Right ventricle myocardium inferior (tissue), 1 donor: ENCODE measurements at regions not wholly inside any gene's neighbourhood (a gene's known extent, or its start where the extent isn't known, plus 50 kb on each side); places are given as distances from the start of the nearest gene placed in this dataset.

Experiments used
- ATAC-seq: fragments of 200-7000 bp; cut with Tn5 transposase; one replicate; pipeline ENCODE4 v1.9.1; 2020; ENCODE audit warnings: mild to moderate bottlenecking, moderate library complexity
- DNase-seq: peaks from one replicate; pipeline ENCODE4 v3.0.0; 2021; ENCODE audit errors: missing footprints
- intact Hi-C: fragments of 100-400 bp; cut with DNase I; formaldehyde crosslinking; loops from one replicate; pipeline ENCODE4 v1.11.0; 2022
- donor health status: DM: no; HTN: yes; CAD: no; lungs with severe emphysema.

DNA sequence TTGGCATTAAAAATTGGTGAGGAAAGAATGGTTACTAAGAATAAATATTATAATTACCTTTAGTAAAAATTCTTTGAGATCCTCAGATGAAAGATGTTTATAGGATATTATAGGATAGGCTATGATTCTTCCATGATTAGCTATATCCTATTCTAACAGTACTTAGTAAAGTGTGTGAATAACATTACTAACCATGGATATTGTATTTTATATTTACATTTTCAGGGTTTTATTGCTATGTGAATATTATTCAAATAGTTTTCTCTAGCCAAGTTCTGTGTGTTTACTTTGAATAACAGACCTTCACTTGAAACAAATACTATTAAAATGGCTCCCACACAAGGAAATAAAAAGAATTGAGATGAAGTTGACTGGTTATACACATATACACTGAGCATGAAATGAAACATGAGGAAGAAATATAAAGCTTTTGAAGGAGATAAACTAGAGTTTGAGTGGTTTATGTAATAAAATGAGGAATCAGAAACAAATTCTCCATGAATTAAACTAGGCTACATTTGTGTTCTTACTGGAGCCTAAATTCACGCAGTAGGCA, 479.4 kb upstream of the PKN2 start:
- intact Hi-C loops = no loop called here
- no peak for ATAC-seq
- DNase-seq = no peak

DNA sequence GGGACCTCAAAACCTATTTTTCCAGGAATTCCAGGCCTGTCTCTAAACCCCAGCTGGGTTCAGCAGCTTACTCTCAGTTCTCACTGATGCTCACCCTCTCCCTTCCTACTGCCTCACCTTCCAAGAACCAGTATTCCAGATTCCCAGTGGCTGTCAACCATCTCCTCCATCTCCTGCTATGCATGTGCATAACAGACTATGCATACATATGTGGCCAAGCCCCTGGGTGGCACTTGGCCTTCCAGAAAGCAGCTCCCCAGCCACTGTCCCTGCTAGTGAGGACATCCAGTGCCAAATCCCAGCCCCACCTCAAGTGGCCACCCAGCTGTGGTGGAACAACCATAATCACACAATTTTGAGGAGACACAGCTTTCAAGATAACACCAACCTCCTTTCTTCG, 475.7 kb upstream of the PKN2 start:
- intact Hi-C loops = no loop called here
- DNase-seq (no peak), ATAC-seq (no peak)

DNA sequence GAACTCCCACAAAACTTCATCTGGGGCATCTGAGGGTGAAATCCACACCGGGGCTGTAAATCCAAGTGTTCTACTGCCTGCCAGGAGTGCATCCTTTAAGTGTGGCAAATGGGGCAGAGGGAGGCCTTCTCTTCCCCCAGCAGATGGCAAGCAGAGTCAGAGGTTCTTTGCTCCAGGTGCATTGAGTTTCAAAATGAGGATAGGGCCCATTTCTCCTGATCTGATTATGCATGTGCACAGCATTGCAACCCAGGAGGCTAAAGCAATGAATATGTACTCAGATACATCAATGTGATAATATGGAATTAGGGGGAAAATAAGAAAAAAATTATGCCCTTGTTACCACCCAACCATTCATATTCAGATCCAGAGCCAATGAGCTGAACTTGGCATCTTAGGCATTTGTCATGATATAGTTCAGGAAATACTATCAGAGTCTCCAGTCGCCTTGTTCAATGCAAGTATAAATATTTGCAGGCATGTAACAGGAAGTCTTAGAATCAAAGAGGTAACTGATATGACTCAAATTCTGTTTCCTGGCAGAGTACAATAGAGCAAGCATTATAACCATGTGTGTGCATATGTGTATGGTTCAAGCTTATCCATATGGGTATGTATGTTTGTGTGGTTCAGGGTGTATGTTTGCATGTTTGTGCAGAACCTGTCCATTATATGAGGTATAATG, 473.8 kb upstream of the PKN2 start:
- intact Hi-C loops = no loop called here
- no peak for ATAC-seq
- no peak for DNase-seq

DNA sequence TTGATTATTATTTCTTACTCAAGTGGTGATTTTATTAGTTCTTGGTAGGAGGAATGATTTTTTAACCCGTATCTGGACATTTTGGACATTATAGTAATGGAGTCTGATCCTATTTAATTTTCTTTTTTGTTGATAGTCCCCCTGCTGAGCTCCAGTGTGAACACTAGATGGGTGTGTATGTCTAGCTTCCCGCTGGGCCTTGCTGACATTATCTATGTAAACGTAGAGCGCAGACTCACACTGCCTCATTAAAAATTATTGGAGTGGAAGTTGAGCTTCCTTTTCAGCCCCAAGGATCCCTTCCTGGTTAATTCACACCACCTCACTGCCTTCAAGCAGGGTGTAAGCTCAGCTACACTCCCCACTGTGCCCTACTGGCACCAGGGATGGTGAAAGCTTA, 467.6 kb upstream of the PKN2 start:
- no peak for ATAC-seq
- no peak for DNase-seq
- intact Hi-C loops = no loop called here

DNA sequence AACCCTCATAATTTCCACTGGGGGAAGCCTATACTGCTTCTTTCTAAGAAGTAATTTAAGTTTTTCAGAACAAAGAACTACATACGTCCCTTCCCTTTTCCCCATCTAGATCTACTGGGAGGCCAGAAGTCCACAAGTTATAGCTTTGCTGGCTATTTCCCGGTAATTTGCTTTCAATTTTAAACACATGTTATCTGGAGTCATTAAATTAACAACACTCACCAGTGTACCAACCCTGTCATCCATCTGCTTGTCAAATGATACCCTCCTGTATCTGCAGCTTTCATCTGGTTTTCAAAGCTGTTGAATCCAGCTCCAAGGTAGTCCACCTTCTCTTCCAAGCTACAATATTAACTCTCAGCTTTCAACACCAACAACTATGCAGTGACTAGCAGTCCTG, 466.7 kb upstream of the PKN2 start:
- no peak for DNase-seq
- no peak for ATAC-seq
- intact Hi-C loops = no loop called here

- no peak for ATAC-seq
- DNase-seq = no peak
- intact Hi-C loops = no loop called here
Observed at GRCh38 chr1:88219521-88219920, 464.6 kb upstream of the PKN2 start.

DNA sequence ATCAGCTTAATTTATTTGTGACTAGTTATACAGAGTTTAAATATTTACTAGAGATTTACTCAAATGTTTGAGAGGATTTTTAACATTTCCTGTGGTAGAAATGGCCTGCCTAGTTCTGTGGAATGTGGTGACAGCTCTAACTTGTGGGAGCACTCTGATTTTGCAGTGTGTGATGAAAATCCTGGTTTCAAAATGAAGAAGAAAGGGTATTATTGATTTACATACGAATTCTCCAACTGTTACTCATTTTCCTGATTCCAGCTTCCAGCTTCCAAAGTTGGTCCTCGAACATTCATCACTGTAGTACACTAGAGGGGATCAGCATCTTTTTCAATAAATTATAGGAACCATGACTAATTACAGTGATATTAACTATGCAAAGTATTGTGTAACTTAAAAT, 462.7 kb upstream of the PKN2 start:
- no peak for DNase-seq
- no peak for ATAC-seq
- intact Hi-C loops = no loop called here

DNA sequence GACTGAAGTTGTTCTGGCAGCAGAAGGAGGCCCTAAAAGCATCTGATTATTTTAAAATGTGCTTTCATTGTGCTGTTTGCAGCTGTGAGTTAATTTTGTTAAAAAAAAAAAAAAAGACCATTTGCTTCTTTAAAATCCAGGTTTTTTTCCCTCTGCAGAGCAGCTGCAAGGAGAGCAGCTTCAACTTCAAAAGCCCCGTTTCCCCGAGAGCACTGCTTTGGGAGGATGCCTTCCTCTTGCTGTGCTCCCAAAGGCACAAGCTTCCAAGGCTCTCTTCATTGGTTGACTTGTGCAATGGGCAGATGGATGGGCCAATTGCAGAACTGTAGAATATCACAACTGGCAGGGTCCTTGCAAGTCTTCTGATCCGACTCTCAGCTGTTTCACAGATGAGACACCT, 459.2 kb upstream of the PKN2 start:
- intact Hi-C loops = no loop called here

DNA sequence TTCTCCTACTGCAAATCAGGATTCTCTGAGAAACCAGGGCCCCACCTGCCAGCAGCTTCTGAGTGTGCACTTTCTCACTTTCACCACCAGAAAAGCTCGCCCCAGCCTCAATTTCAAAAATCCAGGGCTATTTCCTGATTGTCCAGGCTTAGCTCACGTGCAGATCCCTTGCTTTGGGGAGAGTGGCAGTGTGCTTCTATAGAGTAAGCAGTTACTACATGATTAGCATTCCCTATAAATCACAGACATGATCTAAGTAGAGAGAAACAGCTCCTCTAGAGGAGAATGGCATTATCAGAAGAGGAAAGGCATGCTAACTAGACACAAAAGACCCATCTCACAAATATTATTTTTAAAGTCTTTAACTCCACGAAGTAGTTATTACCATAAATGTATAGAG, 456.0 kb upstream of the PKN2 start:
- ATAC-seq (no peak), DNase-seq (no peak)
- intact Hi-C loops = no loop called here

More for the DNA sequence above, 459.2 kb upstream of the PKN2 start:
- ATAC-seq = no peak
- no peak for DNase-seq

DNA sequence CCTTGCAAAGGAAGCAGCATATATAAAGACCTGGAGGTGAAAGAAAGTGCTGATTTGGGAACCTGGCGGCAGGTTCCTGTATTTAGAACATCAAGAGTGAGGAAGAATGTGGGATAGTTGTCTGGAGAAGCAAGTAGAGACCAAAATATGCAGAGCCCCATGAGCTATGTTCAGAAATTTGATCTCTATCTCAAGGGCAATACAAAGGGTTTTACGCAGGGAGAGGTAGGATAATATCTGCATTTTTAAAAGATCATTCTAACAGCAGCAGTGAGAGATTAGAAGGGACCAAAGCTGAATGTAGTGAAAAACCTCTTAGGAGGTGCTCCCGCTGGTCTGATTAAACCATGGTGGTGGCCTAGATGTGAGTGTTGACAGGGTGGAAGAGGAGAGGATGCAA, 453.9 kb upstream of the PKN2 start:
- DNase-seq (no peak), ATAC-seq (no peak)
- intact Hi-C loops = no loop called here

DNA sequence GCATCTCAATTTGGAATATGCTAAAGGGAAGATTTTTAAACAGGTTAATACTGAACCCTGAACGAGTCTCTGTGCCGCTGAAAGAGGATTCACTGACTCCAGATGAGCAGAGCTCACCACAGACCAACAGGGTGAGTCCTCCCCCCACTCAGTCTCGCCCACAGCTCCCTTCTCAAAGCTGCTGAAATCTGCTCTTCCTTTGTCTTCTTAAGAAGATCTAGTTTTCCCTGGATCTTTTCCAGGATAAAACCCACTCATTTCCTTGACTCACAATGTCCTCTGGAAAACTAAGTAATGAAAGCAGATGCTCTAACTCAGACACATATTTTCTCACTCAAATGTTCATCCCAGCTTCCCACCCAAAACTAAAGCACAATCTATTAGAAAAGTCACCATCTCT, 447.0 kb upstream of the PKN2 start:
- DNase-seq (no peak), ATAC-seq (no peak)
- intact Hi-C loops = no loop called here

DNA sequence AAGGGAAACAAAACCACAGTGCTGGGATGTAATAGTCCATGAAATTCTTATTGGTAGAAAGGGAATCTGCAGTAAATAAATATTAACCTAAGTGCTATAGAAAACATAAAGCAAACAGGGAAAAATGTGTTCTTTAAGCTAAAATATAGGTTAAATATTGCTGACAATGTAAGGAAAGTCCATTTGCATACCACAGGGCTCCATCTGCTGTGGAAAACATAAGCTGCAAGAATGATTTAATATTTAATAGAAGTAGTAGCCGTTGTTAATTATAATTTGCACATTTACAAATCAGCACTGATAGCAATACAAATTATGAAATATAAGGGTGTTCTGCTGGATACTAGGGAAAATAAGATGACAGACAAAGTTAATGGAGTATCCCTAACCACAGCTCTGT, 444.9 kb upstream of the PKN2 start:
- ATAC-seq (no peak), DNase-seq (no peak)
- intact Hi-C loops = no loop called here

DNA sequence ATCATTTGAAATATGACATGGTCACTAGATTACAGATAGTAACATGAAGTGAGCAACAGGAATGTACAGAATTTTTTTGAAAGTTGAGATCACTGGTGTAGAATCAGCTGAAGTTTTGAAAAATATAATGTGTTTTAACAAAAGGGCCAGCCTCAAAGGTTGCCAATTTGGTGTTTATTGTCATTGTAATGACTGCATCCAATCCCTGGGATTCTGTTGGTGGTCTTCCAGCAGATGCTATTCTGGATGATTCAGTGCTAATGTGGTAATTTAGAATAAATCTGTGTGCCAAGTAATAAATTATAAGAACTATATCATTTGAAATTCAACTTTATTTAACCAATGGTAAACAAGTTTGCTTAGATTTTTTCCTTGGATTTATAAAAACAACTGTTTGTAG, 436.4 kb upstream of the PKN2 start:
- ATAC-seq (no peak), DNase-seq (no peak)
- intact Hi-C loops = no loop called here

DNA sequence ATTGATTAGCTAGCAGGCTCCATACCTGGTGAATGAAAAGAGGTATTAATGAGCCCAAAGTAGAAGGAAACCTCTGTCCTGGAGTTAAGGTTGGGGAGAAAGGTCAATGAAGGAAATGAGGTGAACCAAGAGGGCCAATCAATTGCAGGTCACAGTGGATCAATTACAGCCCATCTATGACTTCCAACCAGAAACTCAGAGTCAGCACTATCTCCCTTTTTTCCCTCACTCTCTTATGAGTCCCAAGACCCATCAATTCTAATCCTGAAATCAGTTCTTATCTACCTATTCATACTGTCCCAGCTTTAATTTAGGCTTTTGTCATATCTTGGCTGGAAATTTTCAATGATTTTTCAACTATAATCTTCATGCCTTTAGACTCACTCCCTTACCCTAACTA, 433.2 kb upstream of the PKN2 start:
- intact Hi-C loops = no loop called here
- ATAC-seq (no peak), DNase-seq (no peak)

GRCh38 chr1:88252745-88253144, 431.3 kb upstream of the PKN2 start:
- intact Hi-C loops = no loop called here
- DNase-seq (no peak), ATAC-seq (no peak)

GRCh38 chr1:88265606-88266005, 418.5 kb upstream of the PKN2 start:
- ATAC-seq (no peak), DNase-seq (no peak)
- intact Hi-C loops = no loop called here

GRCh38 chr1:88266051-88266450, 418.0 kb upstream of the PKN2 start:
- DNase-seq (no peak), ATAC-seq (no peak)
- intact Hi-C loops = no loop called here

DNA sequence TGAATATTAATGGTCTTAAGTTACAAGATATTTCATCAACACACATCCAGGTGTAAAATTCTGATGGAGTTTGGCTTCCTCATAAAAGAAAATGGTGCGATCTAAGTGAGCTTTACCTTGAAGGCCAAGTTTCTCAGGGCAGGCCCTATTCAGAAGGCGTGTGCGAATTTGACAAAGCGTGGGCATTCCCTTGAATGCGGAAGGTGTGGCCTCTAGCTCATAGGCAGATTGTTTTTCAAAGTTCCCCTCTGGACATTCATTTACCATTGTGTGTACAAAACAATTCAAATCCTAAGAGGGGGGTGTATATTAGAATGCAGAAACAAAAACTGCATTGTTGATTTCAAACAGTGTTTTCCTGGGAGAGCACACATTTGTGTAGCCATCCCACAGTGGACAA, 411.9 kb upstream of the PKN2 start:
- intact Hi-C loops = no loop called here
- ATAC-seq (no peak), DNase-seq (no peak)

GRCh38 chr1:88274431-88274830, 409.6 kb upstream of the PKN2 start:
- ATAC-seq (no peak), DNase-seq (no peak)
- intact Hi-C loops = no loop called here

DNA sequence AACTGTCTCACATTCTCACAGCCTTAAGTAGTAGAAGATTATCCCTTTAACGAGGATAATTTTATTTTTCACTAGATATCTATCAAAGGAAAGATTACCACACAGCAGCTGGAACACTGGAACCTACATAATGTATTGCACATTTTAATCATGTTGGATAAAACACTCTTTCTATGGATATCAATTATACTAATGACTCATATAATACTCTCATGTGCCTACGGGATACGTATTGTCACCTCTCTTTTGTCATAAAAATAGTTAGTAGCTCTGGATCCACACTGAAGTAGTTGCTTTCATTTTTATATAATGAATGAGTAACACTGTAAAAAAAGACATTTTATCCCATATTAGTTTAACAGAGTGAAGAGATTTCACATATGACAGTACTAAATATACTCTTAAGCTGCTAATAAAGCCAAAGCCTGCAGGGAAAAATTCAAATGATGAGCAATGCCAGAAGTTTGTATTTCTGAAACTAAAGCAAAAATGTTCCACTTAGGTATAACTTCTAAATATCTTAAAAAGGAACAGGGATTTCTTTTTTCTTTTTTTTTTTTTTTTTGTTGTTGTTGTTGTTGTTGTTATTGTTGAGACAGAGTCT, 408.7 kb upstream of the PKN2 start:
- ATAC-seq (no peak), DNase-seq (no peak)
- intact Hi-C loops = no loop called here

- ATAC-seq (no peak), DNase-seq (no peak)
- intact Hi-C loops = no loop called here
Observed at GRCh38 chr1:88276163-88276562, 407.9 kb upstream of the PKN2 start.
